HG03196 (cell line): ENCODE measurements at regions not wholly inside any gene's neighbourhood (a gene's known extent, or its start where the extent isn't known, plus 50 kb on each side); places are given as distances from the start of the nearest gene placed in this dataset.
"Not testable (repeated sequence)": the region's sequence is repeated elsewhere in the genome, so short reads cannot be mapped to it uniquely, and the experiment has no call there.

Experiments
- ATAC-seq: cut with Tn5 transposase; IDR thresholded peaks from one replicate; pipeline ENCODE4 v1.9.1; 2021; ENCODE audit not compliant: unreplicated experiment

DNA sequence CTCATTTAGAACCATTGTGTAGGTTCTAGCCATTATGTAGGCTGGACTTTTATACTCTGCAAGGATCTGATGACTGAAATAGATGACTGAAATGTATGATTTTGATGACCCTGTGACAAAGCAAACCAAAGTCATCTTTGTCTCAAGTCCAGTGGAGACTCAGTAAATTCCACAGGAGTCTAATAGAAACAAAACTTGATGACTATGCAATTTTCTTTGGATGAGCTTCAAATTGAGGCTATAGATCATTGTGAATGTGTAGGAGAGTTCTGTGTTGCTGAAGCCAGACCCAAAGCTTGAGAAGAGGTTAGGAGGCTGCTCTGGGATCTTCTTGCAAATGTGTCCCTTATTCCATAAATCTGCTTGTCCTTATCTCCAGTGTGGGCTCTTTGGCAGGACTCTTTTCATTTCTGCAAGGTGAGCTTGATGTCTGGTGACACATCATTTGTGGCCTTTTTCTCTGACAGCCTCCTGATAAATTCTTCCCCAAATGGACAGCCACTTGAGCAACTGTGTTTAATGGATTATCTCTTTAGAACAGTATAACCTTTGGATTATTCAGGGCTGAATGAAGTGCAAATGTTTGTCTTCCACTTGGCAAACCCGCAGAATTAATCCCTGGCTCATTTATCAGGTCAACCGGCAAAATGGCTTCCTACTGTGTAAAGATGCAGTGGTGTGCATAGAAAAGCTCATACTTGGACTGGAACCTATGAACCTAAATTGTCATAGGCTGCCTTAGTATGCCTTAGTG is 235.1 kb upstream of the ANKH start:
- no peak for ATAC-seq

- peak; percentile 74 for ATAC-seq
These were observed 234.3 kb upstream of the ANKH start for GRCh38 chr5:15105799-15106393.

DNA sequence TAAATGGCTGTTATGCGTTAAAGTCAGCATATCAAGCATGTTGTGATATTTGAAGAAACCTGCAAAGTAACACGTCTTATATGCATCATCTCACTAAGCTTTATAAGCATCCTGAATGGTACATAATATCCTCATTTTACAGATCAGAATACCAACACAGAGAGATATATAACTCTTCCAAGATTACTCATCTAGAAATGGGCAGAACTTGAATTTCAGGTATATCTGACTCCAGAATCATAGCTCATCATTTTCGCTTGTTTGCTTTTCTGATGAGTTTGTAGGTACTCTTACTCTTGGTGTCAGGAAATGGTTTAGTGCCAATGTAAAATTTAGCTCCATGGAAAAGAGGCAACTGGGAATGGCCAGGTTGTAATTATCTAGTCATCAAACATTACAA is 232.3 kb upstream of the ANKH start:
- ATAC-seq: no peak

- no peak for ATAC-seq
These were observed 231.6 kb upstream of the ANKH start for GRCh38 chr5:15103130-15103529.

GRCh38 chr5:15097552-15097951 is 226.0 kb upstream of the ANKH start:
- ATAC-seq: no peak

DNA sequence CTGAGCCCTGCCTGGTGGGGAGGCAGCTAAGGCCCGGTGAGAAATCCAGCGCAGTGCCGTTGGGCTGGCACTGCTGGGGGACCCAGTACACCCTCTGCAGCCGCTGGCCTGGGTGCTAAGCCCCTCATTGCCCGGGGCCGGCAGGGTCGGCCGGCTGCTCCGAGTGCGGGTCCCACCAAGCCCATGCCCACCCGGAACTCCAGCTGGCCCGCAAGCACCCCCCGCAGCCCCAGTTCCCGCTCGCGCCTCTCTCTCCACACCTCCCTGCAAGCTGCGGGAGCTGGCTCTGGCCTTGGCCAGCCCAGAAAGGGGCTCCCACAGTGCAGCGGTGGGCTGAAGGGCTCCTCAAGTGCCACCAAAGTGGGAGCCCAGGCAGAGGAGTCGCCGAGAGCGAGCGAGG is 225.1 kb upstream of the ANKH start:
- not testable (repeated sequence) for ATAC-seq

- ATAC-seq: no peak
These were observed 221.2 kb upstream of the ANKH start for GRCh38 chr5:15092801-15093200.

DNA sequence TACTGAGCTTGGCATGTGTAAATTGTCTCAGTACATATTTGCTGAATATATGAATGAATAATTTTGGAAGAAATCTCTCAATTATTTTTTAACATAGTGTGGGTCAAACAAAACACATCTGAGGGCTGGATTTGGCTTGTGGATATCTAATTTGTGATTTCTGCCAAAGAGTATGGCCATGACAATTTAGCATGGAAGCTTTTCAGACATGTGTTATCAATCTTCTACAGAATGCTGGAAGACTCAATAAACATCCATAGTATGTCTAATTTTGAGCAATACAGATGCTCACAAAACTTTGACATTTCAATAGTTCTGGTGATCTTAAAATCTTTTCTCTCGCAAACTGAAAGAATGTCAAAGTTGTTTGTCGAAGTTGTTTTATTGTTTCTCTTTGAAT is 214.1 kb upstream of the ANKH start:
- no peak for ATAC-seq

- ATAC-seq: no peak
These were observed 210.5 kb upstream of the ANKH start for GRCh38 chr5:15082096-15082495.

- ATAC-seq: no peak
These were observed 208.6 kb upstream of the ANKH start for GRCh38 chr5:15080219-15080618.

DNA sequence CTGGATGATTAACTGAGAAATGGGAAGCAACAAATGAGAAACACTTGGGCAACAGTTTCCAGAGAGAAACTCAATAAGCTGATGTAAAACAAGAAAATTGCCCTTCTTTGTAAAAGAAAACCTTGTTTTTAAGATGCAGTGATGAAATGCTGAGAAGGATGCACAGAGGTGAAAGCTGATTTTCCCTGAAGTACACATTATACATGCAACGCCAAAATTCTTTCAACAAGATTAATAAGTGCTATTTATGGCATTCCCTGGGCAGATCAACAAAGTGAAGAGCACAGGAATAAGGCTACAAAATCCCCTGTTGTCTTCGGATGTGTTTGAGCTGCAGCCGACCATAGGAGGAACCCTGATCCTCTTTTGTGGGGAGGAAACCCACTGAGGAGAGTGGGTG is 208.0 kb upstream of the ANKH start:
- no peak for ATAC-seq

GRCh38 chr5:15074651-15075050 is 203.1 kb upstream of the ANKH start:
- no peak for ATAC-seq

DNA sequence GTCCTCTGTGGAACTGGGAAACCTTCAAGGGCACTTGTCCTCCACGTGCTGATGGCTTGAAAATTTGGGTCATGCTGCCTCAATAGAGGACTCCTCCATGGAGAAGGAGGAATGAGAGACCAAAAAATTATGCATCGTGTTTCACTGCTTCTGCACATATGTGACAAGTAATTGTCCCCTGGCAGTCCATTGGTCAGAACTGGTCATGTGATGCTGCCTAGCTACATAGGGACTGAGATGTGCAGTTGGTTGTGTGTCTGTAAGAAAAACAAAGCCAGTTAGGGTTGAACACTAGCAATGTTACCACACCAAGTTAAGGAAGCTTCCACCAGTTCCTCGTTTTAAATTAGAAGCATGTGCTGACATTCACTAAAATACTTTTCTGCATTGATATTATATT is 201.9 kb upstream of the ANKH start:
- ATAC-seq: no peak

DNA sequence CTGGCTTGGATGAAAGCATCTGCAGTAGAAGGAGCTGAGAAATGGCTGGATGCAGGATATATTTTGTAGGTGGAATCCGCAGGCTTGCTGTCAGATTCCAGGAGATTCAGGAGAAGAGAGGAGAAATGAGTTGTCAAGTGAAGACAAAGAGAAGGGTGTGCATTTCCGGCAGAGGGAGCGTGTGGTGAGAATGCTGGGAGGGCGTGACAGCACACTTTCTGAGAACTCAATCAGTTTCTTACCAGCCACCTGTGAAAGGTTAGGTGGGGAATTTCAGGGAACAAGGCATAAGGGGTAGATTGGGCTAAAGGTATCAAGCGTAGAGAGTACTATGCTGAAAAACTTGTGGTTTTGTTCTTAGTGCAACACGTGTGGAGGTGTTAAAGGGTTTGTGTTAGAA is 199.3 kb upstream of the ANKH start:
- ATAC-seq: no peak

GRCh38 chr5:15069407-15069905 is 197.9 kb upstream of the ANKH start:
- no peak for ATAC-seq

DNA sequence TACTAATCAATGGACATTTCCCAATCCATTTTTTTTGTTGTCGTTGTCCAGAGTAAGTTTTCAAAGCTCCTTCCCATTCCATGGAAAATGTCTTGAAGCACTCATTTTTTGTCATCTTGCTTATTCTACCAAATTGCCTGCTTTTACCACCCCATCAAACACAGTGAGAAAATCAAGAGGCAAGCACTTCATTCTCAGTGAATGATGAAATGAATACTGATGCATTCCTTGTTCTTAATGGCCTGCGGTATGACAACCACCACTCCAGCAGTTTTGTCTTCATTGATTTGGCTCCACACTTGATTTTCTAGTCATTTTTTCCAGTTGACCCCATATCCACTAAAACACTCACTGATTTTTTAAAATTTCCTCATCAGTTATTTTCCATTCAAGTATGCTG is 193.5 kb upstream of the ANKH start:
- ATAC-seq: no peak

GRCh38 chr5:15064396-15064795 is 192.8 kb upstream of the ANKH start:
- ATAC-seq: no peak

GRCh38 chr5:15056988-15057592 is 185.5 kb upstream of the ANKH start:
- no peak for ATAC-seq

DNA sequence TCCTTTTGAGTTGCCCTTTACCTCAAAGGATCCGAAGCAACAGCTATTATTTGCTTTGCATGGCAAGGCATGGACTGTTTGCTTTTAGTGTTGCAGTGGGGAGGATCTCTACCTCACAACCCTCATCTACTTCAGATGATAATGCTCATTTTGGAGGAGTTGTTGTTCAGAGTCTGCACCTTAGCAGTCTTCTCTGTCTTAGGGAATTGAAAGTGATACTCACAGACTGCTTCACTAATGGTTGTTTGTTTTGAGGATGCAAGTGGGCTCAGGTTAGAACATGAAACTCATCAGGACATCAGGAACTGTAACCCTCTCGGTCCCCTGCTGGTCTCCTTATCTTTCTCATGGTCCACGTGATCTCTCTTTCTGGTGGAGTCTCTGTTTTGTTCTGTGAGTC is 172.9 kb upstream of the ANKH start:
- ATAC-seq: no peak

GRCh38 chr5:15037247-15037908 is 165.8 kb upstream of the ANKH start:
- ATAC-seq: no peak

DNA sequence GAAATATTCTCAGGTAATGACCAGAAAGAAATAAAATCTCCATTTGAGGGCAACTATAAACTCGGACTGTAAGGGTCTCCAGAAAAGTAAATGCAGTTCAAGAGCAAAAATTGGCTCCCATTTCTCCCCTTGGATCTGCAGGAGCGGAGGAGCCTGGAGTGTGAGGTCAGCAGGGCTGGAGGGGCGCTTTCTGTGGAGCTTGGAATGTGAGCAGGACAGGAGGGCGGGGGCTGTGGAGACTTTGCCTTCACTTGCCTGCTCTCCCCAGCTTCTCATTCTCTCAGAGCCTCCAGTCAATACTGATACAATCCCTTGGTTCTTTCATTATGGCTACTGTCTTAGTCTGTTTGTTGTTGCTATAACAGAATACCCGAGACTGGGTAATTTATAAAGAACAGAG is 162.8 kb upstream of the ANKH start:
- no peak for ATAC-seq

DNA sequence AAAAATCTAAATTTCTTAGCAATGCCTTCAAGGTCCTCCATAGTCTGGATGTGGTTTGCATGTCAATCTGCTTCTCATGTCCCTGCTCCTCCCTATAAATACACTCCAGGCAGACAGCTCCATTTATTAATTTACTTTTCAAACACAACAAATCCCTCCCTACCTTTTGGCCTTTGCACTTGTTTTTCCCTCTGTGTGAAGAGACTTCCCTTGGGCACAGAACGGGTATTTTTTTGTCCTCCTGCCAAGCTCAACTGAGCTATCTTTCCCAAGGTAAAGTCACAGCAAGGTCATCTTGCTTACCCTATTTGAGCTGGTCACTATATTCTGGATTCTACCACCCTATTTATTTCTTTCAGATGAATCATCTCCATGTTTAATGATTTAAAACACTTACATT is 159.6 kb upstream of the ANKH start:
- ATAC-seq: no peak
